ENCODE measurements at regions not wholly inside any gene's neighbourhood (a gene's known extent, or its start where the extent isn't known, plus 50 kb on each side); places are given as distances from the start of the nearest gene placed in this dataset.

- TF ChIP-seq EZH2 (IDR thresholded peaks at IDR 0.05; ENCODE audit: low read depth) (no peak), CTCF (conservative IDR thresholded peaks at IDR 0.05) (no peak)
- H3K4me3 ChIP-seq: no peak overlapping the region
- ChIA-PET CTCF (no interaction called here), POLR2A (ENCODE audit: unreplicated experiment) (no interaction called here)
- H2AFZ ChIP-seq: no peak overlapping the region
- no peak for DNase-seq
- no peaks in the 10 kb centered on the region; the same call in 1 of the 2 replicates for H3K4me1 ChIP-seq (replicated peaks; ENCODE audit: insufficient read depth)
- no peak overlapping the region for H3K27ac ChIP-seq
- intact Hi-C loops (cut with micrococcal nuclease; ENCODE audit: unreplicated experiment): no loop called here
- H3K9me3 ChIP-seq (ENCODE audit: insufficient read depth, low read depth): peaks cover 10% of the 10 kb centered on the region; the same call in 1 of the 2 replicates
- no peaks in the 10 kb centered on the region for H3K79me2 ChIP-seq (ENCODE audit: low read depth)
- no peaks in the 10 kb centered on the region for H4K20me1 ChIP-seq (ENCODE audit: insufficient read depth)
- no peaks in the 10 kb centered on the region for H3K27me3 ChIP-seq (ENCODE audit: insufficient read depth, low read depth)
- no peaks in the 10 kb centered on the region; the same call in 1 of the 2 replicates for H3K9me2 ChIP-seq (ENCODE audit: insufficient read depth)
- BruUV-seq (replicated peaks): no TSS peak
- H3K36me3 ChIP-seq (ENCODE audit: low read depth): no peaks in the 10 kb centered on the region
- 0 out of 2 replicates have a peak, but pooled peaks cover 10% of the 10 kb centered on the region for H3F3A ChIP-seq (ENCODE audit: insufficient read depth, low read depth)
- no peak overlapping the region for H3K4me2 ChIP-seq
Observed at GRCh38 chr17:70295329-70295728, 126.0 kb downstream of the KCNJ2 start.

- Histone ChIP-seq H3K36me3 (ENCODE audit: low read depth) (no peaks in the 10 kb centered on the region), H3K27me3 (ENCODE audit: insufficient read depth, low read depth) (no peaks in the 10 kb centered on the region), H3K9me3 (ENCODE audit: insufficient read depth, low read depth) (peaks cover 10% of the 10 kb centered on the region; the same call in 1 of the 2 replicates), H2AFZ (no peak overlapping the region), H3K4me2 (no peak overlapping the region), H3K4me1 (replicated peaks; ENCODE audit: insufficient read depth) (no peaks in the 10 kb centered on the region; the same call in 1 of the 2 replicates), H3K4me3 (no peak overlapping the region), H3K9me2 (ENCODE audit: insufficient read depth) (no peaks in the 10 kb centered on the region; the same call in 1 of the 2 replicates), H4K20me1 (ENCODE audit: insufficient read depth) (no peaks in the 10 kb centered on the region), H3K79me2 (ENCODE audit: low read depth) (no peaks in the 10 kb centered on the region), H3K27ac (no peak overlapping the region), H3F3A (ENCODE audit: insufficient read depth, low read depth) (0 out of 2 replicates have a peak, but pooled peaks cover 10% of the 10 kb centered on the region)
- CTCF ChIA-PET: no interaction called here
- POLR2A ChIA-PET (ENCODE audit: unreplicated experiment): no interaction called here
- TF ChIP-seq CTCF (conservative IDR thresholded peaks at IDR 0.05): no peak
- TF ChIP-seq EZH2 (IDR thresholded peaks at IDR 0.05; ENCODE audit: low read depth): no peak
- DNase-seq: no peak
- no TSS peak for BruUV-seq (replicated peaks)
- intact Hi-C loops (cut with micrococcal nuclease; ENCODE audit: unreplicated experiment): no loop called here
Observed at GRCh38 chr17:70295731-70296130, 126.4 kb downstream of the KCNJ2 start.

GRCh38 chr17:70296456-70296855 is 127.1 kb downstream of the KCNJ2 start:
- no peaks in the 10 kb centered on the region for H3K79me2 ChIP-seq (ENCODE audit: low read depth)
- intact Hi-C loops (cut with micrococcal nuclease; ENCODE audit: unreplicated experiment): no loop called here
- H3K9me2 ChIP-seq (ENCODE audit: insufficient read depth): no peaks in the 10 kb centered on the region; the same call in 1 of the 2 replicates
- TF ChIP-seq CTCF (conservative IDR thresholded peaks at IDR 0.05) (no peak), EZH2 (IDR thresholded peaks at IDR 0.05; ENCODE audit: low read depth) (no peak)
- 0 out of 2 replicates have a peak, but pooled peaks cover 10% of the 10 kb centered on the region for H3F3A ChIP-seq (ENCODE audit: insufficient read depth, low read depth)
- peaks cover 10% of the 10 kb centered on the region; the same call in 1 of the 2 replicates for H3K9me3 ChIP-seq (ENCODE audit: insufficient read depth, low read depth)
- POLR2A ChIA-PET (ENCODE audit: unreplicated experiment): no interaction called here
- BruUV-seq (replicated peaks): no TSS peak
- no peaks in the 10 kb centered on the region for H3K27me3 ChIP-seq (ENCODE audit: insufficient read depth, low read depth)
- H3K4me1 ChIP-seq (replicated peaks; ENCODE audit: insufficient read depth): no peaks in the 10 kb centered on the region; the same call in 1 of the 2 replicates
- H3K4me2 ChIP-seq: no peak overlapping the region
- no peak for DNase-seq
- no peaks in the 10 kb centered on the region for H4K20me1 ChIP-seq (ENCODE audit: insufficient read depth)
- CTCF ChIA-PET: no interaction called here
- no peak overlapping the region for H3K4me3 ChIP-seq
- H3K27ac ChIP-seq: no peak overlapping the region
- no peaks in the 10 kb centered on the region for H3K36me3 ChIP-seq (ENCODE audit: low read depth)
- H2AFZ ChIP-seq: no peak overlapping the region

Measured in PC-9 (cell line).